ENCODE measurements at regions not wholly inside any gene's neighbourhood (a gene's known extent, or its start where the extent isn't known, plus 50 kb on each side); places are given as distances from the start of the nearest gene placed in this dataset.
A peak's percentile ranks its signal among the peaks of the same experiment; 100 is the strongest.

DNA sequence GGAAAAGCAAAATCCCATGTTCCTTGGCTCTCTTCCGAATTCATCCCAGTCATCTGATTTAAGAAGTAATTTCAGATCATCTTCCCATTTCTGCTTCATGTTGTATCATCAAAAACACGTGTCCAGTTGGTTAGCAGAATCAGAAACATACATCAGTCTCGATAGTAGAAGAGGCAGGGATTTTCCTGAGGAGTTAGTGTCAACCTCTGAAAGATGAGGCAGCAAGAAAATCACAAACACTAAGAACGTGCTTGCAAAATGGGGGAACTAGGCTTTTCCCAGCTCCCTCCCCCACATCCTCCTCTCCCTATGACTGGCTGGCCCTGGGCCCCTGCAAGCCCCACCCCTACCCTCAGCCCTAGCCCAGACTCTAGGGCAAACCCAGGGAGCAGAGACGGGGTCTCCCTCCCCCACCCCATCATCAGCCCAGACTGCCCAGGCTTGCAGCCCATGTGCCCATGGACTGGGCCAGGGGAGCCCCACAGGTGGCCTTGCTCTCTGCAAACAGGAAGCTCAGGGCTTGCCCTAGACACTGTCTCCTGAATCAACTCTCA, 161.0 kb upstream of the ID2 start:
- DNase-seq: no peak

- DNase-seq: no peak
Observed at GRCh38 chr2:8522687-8523086, 159.2 kb upstream of the ID2 start.

DNA sequence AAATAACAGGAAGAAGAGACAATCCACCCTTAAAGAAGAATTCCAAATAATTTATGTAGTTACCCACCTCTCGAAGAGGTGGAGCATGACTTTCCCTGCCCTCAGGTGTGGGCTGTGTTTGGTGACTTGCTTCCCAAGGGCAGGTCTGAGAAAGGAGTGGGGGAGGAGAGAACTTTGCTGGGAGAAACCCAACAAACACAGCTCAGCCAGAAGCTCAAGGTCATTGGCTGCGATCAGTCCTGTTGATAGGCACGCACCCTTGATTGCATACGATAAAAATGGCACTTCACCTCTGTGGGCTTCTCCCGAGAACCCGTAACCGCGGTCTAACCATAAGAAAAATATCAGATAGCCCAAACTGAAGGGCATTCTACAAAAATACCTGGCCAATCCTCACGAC, 157.5 kb upstream of the ID2 start:
- DNase-seq: no peak

DNA sequence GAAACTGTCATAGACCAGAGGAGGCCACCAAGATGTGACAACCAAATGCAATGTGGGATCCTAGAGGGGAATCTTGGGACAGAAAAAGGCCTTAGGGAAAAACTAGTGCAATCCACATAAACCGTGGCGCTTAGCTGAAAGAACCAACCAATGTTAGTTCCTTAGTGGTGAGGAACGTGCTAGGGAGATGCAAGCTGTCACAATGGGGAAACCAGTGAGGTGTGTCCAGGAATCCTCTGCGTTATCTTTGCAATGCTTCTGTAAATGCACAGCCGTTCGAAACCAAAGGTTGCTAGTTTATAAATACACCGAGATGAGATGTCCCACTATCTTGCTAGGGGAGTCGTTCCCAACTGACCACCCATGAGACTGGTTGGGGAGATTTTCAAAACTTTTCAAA, 157.0 kb upstream of the ID2 start:
- DNase-seq: no peak

- no peak for DNase-seq
Observed at GRCh38 chr2:8525236-8525581, 156.6 kb upstream of the ID2 start.

GRCh38 chr2:8525582-8526402, 156.1 kb upstream of the ID2 start:
- peak in 1 of 2 experiments; percentile 15 for DNase-seq

DNA sequence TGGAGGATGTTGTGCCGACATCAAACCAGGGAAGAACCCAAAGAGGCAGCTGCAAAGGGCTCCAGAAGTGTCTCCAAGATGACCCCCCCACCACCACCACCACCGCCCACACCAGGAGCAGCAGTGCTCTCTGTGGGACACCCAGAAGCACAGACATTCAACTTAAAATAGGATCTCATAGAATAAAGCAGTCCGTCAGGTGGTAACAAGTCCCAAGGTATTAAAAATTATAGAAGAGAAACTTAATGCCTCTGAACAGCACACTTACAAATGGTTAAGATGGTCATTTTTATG, 155.5 kb upstream of the ID2 start:
- DNase-seq: no peak

- peak; percentile 43 to 69 for DNase-seq
Observed at GRCh38 chr2:8527031-8527430, 154.8 kb upstream of the ID2 start.

GRCh38 chr2:8527676-8528075, 154.2 kb upstream of the ID2 start:
- no peak for DNase-seq

- DNase-seq: no peak
Observed at GRCh38 chr2:8528863-8529262, 153.0 kb upstream of the ID2 start.

- DNase-seq: no peak
Observed at GRCh38 chr2:8529706-8530277, 152.1 kb upstream of the ID2 start.

DNA sequence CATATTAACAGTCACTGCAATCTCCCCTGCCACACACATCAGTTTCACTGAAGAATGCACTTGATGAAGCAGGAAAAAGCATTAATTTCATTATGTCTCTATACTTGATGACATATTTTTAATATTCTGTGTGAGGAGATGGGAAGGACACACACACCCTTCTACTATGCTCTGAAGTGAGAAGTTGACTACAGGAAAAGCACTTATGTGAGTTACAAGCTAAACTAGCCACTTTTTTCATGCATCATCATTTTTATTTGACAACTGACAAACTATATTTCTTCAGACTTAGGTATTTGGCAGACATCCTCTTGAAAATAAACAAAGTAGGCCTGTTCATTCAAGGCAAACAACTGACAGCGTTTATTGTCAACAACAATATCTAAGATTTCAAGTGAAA, 150.4 kb upstream of the ID2 start:
- no peak for DNase-seq

GRCh38 chr2:8532438-8532837, 149.4 kb upstream of the ID2 start:
- DNase-seq: no peak

GRCh38 chr2:8533923-8534322, 147.9 kb upstream of the ID2 start:
- DNase-seq: no peak

DNA sequence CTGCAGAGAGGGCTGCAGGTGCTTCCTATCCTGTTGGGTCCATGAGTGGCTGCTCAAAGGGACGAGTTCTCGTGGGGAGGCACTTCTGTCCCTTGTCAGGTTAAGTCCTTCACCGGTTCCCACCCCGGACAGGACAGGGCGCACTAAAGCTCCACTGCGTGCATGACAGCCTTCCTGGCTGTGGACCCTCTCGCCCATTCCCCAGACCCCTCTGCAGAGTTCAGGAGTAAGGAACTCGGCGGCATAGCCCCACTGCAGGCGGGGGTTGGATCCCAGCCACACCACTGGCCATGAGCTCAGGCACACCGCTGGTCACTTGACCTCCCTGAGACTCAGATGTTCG, 147.5 kb upstream of the ID2 start:
- DNase-seq: no peak

- DNase-seq: no peak
Observed at GRCh38 chr2:8534729-8535468, 147.0 kb upstream of the ID2 start.

DNA sequence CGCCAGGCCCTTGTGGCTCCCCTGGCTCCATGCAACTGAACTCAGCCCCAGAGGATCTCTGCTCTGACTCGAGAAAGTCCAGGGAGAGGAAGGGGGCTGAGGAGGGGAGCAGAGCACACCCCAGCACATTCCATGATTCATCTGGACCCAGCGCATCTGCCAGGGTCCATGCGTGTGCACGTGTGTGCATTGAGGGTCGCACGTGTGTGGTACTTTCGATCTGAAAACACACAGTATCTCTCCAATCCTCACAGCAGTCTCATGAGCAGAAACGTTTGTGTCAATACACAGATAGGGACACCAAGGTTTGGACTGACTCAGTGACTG, 146.4 kb upstream of the ID2 start:
- DNase-seq: no peak

DNA sequence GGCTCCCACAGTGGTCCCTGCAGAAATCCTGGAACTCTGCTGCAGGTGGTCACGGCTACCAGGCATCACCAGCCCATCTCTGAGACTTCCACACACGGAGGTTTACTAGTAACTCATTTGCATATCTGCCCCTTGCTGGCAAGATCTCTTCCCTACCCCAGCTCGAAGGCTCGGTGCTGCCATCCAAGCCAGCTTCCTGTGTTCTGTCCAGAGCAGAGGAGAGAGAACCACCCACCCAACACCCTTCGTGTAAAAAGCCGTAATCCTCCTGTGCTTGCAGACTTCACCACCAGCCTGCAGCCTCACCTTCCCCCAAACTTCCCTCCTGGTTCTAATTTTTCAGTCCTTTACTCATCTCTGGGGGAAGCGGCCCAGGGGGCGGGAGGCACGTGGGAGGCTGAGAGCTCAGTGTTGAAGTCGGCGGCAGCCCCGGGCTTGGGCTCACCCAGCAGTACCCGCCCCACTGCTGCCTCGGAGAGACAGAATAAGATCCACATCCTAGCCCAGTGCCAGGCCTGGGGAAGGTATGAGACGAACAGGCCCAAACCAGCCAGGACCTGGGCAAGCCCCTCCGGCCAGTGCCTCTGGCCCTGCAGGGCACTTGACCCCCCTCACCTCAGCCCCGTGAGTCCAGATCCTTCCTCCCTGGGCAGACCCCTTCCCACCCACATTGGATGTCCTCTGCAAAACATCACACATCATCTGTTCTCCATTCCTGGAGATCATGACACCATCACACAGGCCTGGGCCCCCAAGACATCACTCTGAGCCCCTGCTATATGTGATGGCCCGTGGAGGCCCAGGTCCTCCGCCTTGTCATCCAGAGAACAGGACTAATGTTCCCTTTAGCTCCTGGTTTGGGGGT, 145.8 kb upstream of the ID2 start:
- DNase-seq: no peak

GRCh38 chr2:8536686-8537561, 144.9 kb upstream of the ID2 start:
- DNase-seq: no peak

DNA sequence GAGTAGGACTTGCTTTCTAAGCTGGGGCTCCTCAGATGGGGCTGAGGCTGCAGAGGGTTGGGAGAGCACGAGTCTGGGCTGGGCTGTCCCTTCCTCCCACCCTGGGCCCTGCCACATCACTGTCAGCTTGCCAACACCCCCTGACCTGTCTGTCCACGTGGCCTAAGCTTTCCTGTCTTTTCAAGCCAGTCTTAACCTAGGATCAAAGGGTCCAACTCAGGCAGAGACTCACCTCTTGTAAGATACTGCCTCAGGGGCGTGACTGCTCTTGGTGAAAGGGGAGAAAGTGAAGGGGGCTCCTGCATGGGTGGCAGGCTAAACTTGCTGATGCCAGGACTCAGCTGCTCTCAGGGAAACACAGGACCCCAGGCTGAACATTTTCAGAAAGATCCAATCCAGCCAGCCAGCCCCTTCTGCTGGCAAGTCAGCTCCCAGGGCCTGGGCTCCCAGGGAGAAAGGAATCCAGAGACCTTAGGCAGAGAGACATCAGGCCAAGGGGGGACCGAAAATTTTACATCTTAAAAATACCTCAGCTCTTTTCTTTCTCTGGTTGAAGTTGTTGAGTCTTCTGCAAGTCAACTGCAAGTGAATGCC, 144.2 kb upstream of the ID2 start:
- no peak for DNase-seq

GRCh38 chr2:8538531-8538930, 143.3 kb upstream of the ID2 start:
- DNase-seq: no peak
